Ureter (tissue), 1 donor: ENCODE measurements at regions not wholly inside any gene's neighbourhood (a gene's known extent, or its start where the extent isn't known, plus 50 kb on each side); places are given as distances from the start of the nearest gene placed in this dataset.
"Not testable (repeated sequence)": the region's sequence is repeated elsewhere in the genome, so short reads cannot be mapped to it uniquely, and the experiment has no call there.

Experiments
- DNase-seq: peaks from one replicate; pipeline ENCODE4 v3.0.0-alpha.2; 2020; ENCODE audit warnings: low spot score
- donor health status: DM: yes; HTN: yes; CAD: no.

GRCh38 chr3:170651260-170651845, 65.5 kb upstream of the SLC7A14 start:
- no peak for DNase-seq

- not testable (repeated sequence) for DNase-seq
Observed at GRCh38 chr3:170650557-170650956, 64.7 kb upstream of the SLC7A14 start.

GRCh38 chr3:170644711-170645110, 58.8 kb upstream of the SLC7A14 start:
- no peak for DNase-seq

- no peak for DNase-seq
Observed at GRCh38 chr3:170643831-170644230, 58.0 kb upstream of the SLC7A14 start.

GRCh38 chr3:170642882-170643601, 57.2 kb upstream of the SLC7A14 start:
- DNase-seq, result no peak

- no peak for DNase-seq
Observed at GRCh38 chr3:170641510-170642236, 55.8 kb upstream of the SLC7A14 start.

GRCh38 chr3:170640737-170641171, 54.9 kb upstream of the SLC7A14 start:
- no peak for DNase-seq

- DNase-seq, result no peak
Observed at GRCh38 chr3:170638988-170639387, 53.1 kb upstream of the SLC7A14 start.

GRCh38 chr3:170637306-170637705, 51.4 kb upstream of the SLC7A14 start:
- no peak for DNase-seq

GRCh38 chr3:170636400-170636973, 50.6 kb upstream of the SLC7A14 start:
- no peak for DNase-seq
